Activated naive CD4-positive, alpha-beta T cell treated with anti-CD3 and anti-CD28 coated beads, Interleukin-2, amount 50 U/mL, for 16 hours (primary cell): ENCODE measurements at regions not wholly inside any gene's neighbourhood (a gene's known extent, or its start where the extent isn't known, plus 50 kb on each side); places are given as distances from the start of the nearest gene placed in this dataset.

ENCODE experiments used
- DNase-seq: peaks from one replicate; pipeline ENCODE4 v3.0.0-alpha.2; 2020

- no peak for DNase-seq
Measured at GRCh38 chr3:72560846-72561675, 287.2 kb downstream of the SHQ1 start.

GRCh38 chr3:72559385-72559784, 288.9 kb downstream of the SHQ1 start:
- DNase-seq = no peak

DNA sequence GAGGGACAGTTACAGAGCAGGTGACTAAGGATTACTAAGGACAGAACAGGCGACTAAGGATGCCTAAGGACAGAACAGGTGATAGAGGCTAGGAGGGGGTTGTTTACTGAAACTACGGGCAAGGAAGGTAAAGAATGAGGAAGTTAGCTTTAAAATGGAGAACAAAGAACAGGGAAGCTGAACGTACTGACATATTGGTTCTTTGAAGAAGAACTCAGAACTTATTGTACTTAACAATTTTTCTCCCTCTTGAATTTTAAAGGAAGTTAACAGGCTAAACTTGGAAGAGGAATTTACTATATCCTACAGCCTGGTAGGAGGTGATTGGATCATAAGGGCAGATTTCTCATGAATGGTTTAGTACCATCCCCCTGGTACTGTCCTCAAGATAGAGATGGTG, 290.2 kb downstream of the SHQ1 start:
- DNase-seq = no peak

DNA sequence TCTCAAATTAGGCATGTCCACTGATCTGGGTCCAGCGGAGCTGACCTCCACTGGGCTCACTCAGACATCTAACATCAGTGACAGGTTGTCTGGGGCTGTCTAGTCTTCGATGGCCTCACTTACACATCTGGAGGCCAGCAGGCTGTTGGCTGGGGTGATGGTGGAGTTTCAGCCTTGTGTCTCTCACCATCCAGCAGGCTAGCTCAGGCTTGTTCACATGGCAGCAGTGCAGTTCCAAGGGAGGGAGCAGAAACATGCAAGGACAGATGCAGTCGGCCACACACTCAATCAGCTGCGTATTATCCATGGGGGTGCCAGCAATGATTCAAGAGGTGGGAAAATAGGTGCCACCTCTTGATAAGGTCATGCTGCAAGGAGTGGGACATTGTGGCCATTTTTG, 292.5 kb downstream of the SHQ1 start:
- DNase-seq = no peak

GRCh38 chr3:72554689-72555088, 293.6 kb downstream of the SHQ1 start:
- no peak for DNase-seq

- no peak for DNase-seq
Measured at GRCh38 chr3:72553298-72553697, 294.9 kb downstream of the SHQ1 start.

DNA sequence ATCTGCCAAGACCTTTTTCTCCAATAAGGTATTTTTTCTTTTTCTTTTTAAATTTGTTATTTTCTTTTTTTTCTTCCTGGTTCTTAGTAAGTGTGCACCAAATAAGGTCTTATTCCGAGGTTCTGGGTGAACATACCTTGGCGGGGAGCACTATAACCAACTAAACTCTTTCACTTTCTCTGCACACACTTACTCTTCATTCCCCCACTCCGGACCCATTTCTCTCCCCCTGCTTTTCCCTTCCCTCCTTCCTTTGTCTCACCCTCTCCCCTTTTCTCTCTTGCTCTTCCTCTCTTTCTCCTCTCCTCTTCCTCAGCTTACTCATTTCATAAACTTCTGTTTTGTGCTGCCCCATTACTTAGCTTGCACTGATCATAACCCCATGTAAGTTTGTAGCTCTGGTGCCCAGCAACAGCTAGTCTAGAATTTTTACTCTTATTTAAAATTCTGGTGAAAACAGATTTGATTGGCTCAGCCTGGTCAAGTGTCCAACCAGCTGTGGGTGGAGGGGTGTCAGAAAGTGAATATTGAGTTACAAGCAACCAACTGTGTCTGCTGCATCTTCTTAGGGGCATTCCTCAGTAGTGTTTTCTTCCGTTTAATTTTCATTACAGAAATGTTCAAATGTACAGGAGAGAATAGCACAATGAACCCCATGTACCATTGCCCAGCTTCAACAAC, 297.5 kb downstream of the SHQ1 start:
- no peak for DNase-seq

DNA sequence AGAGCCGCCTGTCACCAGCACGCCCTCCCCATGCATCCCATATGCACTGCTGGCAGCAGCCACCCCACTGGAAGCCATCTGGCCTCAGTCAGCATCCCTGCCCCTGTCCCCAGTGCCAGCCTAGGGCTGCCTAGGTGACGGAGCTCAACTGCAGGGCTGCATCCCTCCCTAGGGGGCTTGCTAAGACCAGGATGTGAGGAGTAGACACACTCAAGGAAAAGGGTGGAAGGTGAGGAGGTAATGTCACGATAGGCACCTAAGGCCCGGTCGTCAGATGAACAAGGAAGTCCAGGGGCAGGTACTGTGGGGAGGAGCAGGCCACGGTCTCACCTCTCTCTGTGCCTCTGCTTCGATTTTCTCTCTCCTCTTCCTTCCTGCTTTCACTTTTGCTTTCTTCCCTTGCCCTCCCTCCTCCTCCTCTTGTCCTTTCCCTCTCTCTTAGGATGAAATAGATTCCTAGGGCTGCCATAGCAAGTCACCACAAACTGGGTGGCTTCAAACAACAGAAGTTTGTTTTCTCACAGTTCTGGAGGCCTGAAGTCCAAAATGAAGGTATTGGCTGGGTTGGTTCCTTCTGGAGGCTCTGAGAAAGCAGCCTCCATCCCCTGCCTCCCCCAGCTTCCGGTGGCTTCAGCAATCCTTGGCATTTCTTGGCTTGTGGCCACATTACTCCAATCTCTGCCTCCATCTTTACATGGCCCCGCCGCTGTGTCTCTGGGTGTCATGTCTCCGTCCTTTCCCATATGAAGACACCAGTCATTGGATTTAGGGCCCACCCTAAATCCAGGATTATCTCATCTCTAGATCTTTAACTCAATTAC, 298.3 kb downstream of the SHQ1 start:
- DNase-seq = no peak

DNA sequence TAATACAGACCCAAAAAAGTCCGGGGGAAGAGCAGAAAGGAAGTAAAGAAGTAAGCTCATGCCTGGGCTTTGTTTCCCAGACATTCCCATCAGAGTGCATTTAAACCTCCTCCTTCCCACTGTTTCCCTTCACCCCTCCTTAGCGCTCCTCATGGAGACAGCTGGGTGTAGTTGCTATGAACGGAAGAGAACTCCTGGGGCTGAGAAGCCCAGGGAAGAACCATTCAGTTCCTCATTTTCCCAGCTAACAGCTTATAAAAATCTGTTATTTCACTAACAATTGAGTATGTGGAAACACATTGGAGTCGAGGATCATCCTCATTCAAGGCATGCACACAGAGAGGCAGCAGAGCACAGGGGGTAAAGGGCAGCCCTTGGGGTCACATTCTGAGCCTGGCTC, 299.3 kb downstream of the SHQ1 start:
- DNase-seq = no peak

DNA sequence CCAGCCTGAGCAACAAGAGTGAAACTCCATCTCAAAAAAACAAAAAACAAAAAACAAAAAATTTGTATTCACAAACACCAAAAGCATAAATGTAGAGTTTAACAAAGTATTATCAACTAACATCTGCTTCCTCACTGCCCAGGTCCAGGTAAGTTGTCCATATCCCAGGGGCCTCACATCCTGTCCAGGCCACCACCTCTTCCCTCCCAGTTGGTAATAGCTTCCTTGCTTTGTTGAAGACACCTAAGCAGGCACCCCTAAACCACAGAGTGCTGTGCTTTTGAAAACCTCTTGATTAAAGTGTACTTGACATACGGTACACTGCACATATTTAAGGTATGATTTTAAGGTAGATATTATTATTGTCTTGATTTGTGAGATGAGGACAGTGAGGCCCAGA, 299.8 kb downstream of the SHQ1 start:
- no peak for DNase-seq

- DNase-seq = no peak
Measured at GRCh38 chr3:72547183-72547582, 301.1 kb downstream of the SHQ1 start.

DNA sequence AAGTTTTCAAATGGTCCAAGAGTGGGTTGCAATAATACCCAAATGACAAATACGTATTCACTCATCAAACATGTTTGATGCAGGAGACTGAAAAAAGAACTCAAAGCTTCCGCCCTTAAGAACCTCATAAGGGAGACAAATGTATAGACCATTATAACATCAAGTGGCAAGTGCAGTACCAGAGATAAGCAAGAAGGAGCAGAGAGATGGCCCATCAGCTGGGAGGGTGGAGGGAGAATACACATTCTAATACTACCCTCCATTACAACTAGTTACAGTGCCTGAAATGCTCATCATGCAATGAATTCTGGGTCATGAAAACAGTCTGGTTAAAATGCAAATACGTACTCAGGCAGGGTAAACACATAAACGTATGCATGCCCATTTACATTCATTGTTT, 304.0 kb downstream of the SHQ1 start:
- no peak for DNase-seq

DNA sequence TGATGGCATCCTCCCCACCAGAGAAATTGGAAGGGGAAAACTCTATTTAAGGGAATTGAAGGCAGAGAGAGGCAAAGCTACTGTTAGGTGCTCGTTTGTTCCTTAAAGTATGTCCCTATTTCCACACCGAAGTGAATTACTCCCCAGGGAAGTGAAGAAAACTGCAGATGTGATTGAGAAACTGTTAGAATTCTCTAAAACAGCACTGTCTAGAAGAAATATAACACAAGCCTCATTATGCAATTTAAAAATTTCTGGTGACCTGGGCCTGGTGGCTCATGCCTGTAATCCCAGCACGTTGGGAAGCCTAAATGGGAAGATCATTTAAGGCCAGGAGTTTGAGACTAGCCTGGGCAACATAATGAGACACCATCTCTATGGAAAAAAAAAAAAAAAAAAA, 305.0 kb downstream of the SHQ1 start:
- no peak for DNase-seq

DNA sequence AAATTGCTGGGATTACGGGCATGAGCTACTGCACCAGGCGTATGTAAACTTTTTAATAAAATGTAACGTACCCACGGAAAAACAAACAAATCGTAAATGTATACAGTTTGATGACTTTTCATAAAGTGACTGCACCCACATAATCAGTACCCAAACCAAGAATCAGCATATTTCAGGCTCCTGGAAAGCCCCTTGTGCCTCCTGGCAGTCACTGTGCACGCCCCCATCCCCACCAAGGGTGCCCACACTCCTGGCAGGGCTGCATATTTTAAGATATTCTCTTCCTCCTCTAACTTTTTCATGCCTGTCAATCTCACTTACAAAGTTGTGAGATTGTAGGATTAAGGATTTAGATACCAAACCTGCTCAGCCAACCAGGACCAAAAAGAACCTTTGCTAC, 305.5 kb downstream of the SHQ1 start:
- DNase-seq = no peak

- no peak for DNase-seq
Measured at GRCh38 chr3:72539856-72540255, 308.4 kb downstream of the SHQ1 start.

- no peak for DNase-seq
Measured at GRCh38 chr3:72538070-72538745, 310.0 kb downstream of the SHQ1 start.

- no peak for DNase-seq
Measured at GRCh38 chr3:72537448-72537847, 310.8 kb downstream of the SHQ1 start.

GRCh38 chr3:72536878-72537267, 311.4 kb downstream of the SHQ1 start:
- no peak for DNase-seq

DNA sequence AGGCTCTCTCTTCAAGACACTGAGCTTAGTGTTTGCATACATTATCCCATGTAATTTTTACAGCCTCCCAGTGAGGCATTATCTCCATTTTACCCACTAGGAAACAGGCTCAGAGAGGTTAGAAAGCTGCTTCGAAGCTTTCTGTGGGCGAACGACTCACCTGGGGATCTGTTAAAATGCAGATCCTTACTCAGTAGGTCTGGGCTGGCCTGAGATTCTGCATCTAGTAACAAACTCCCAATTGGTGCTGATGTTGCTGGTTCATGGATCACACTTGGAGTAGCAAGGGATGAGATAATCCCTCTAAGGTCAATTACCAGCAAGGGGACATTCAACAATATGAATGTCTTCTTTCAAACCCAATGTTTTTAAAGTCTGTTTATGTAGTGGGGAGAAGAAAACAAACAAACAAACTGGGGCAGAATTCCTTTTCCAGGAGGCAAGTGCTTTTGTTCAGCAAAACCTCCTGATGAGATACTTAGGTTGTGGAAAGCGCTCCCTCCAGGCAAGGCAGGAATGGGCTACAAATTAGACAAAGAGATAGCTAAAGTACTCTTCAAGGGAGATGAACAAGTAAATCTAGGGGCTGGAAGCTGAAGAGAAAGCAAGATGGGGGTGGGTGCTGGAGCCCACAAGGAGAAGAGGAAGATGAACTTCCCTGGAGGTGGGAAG, 311.9 kb downstream of the SHQ1 start:
- DNase-seq = no peak

DNA sequence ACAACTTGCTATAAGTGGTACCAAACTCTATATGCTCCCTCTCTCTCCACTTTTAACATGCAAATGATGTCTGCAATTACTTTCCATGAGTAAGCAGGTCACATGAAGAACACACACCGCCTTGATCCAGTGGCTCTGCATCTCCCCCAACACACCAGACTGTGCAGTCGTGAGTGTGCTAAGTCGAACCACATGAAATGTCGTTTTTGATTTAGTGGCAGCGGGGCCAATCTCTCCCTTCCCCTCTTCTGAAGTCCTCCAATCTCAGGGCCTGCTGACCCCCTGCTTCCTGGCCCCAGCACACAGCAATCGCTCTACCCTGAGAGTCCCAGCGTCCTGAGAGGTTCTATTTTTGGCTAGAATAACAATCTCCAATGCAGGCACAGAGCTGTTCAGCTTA, 312.5 kb downstream of the SHQ1 start:
- no peak for DNase-seq

GRCh38 chr3:72533591-72534473, 314.4 kb downstream of the SHQ1 start:
- DNase-seq = no peak

DNA sequence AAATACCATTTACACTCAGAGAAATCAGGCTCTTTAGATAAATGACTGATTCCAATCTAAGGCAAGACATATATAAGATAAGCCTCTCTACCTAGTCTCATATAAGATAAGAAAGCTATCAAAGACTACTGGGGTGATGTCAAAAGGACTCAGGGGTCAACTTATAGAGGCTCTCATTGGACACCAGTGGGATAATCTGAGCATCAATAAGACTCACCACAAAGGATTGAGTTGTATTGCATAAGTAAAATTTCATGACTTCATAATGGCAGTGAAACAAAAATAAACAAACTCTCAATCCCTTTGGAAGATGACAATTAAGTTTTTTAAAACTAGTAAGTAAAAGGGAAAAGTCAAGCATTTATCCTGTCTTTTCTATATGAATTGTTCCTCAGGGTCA, 317.8 kb downstream of the SHQ1 start:
- DNase-seq = no peak
